ENCODE measurements at regions not wholly inside any gene's neighbourhood (a gene's known extent, or its start where the extent isn't known, plus 50 kb on each side); places are given as distances from the start of the nearest gene placed in this dataset.

DNA sequence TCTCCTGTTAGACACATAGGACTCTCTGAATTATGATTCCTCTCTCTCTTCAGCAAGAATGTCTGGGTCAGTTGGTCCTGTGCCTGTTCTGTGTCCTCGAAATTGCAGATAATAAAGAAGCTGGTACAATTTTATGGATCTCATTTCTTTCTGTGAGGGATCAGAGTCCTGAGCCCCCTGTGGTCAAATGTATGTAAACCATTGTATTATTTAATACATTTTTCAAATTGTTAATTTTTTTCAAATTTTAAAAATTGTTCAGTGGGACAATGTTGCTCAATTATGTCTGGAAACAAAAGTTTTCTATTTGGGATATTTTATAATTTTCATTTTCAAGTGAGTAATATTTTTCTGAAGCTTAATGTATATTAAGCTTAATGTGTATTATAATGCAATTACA lies 513.5 kb downstream of the CCER1 start:
- no peaks in the 10 kb centered on the region for H3K4me1 Mint-ChIP-seq (ENCODE audit: low read depth, unreplicated experiment)
- TF ChIP-seq, protein P1, sequence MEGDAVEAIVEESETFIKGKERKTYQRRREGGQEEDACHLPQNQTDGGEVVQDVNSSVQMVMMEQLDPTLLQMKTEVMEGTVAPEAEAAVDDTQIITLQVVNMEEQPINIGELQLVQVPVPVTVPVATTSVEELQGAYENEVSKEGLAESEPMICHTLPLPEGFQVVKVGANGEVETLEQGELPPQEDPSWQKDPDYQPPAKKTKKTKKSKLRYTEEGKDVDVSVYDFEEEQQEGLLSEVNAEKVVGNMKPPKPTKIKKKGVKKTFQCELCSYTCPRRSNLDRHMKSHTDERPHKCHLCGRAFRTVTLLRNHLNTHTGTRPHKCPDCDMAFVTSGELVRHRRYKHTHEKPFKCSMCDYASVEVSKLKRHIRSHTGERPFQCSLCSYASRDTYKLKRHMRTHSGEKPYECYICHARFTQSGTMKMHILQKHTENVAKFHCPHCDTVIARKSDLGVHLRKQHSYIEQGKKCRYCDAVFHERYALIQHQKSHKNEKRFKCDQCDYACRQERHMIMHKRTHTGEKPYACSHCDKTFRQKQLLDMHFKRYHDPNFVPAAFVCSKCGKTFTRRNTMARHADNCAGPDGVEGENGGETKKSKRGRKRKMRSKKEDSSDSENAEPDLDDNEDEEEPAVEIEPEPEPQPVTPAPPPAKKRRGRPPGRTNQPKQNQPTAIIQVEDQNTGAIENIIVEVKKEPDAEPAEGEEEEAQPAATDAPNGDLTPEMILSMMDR (IDR thresholded peaks at IDR 0.05; ENCODE audit: unreplicated experiment) = no peak
- BruUV-seq (replicated peaks) = no TSS peak

DNA sequence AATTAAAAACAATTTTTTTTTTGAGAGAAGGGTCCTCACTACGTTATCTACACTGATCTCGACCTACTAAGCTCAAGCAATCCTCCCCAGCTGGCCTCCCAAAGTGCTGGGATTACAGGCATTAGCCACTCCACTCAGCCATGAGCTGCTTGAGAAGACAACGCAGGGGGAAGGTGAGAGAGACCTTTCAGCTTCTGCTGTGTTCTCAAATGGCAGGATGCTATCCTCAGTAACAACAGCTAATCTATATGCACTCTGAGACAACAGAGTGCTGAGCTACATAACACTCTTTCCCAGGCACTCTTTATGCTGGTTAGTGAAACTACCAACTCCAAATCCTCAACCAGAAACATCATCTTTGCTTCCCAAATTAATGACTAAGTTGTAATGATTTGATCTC lies 526.1 kb downstream of the CCER1 start:
- H3K4me1 Mint-ChIP-seq (ENCODE audit: low read depth, unreplicated experiment) = no peaks in the 10 kb centered on the region
- intact Hi-C loops (cut with micrococcal nuclease; ENCODE audit: unreplicated experiment) = no loop called here
- no peaks in the 10 kb centered on the region for H3K27me3 Mint-ChIP-seq (ENCODE audit: unreplicated experiment)
- H3K36me3 Mint-ChIP-seq (ENCODE audit: insufficient read depth, unreplicated experiment) = no peaks in the 10 kb centered on the region
- no peak overlapping the region for H3K27ac Mint-ChIP-seq (ENCODE audit: unreplicated experiment)
- peaks cover 15% of the 10 kb centered on the region for H3K9me3 Mint-ChIP-seq (ENCODE audit: low read depth, unreplicated experiment)
- CTCF ChIA-PET = no interaction called here
- DNase-seq = no peak
- no peak overlapping the region for H3K4me3 Mint-ChIP-seq (ENCODE audit: low read depth, unreplicated experiment)
- BruUV-seq (replicated peaks) = no TSS peak
- TF ChIP-seq, protein P1 (IDR thresholded peaks at IDR 0.05; ENCODE audit: unreplicated experiment) = no peak

More for the DNA sequence above, 513.5 kb downstream of the CCER1 start:
- CTCF ChIA-PET = no interaction called here
- H3K27me3 Mint-ChIP-seq (ENCODE audit: unreplicated experiment) = no peaks in the 10 kb centered on the region
- DNase-seq = no peak
- no peaks in the 10 kb centered on the region for H3K36me3 Mint-ChIP-seq (ENCODE audit: insufficient read depth, unreplicated experiment)
- H3K9me3 Mint-ChIP-seq (ENCODE audit: low read depth, unreplicated experiment) = peaks cover 20% of the 10 kb centered on the region
- no peak overlapping the region for H3K27ac Mint-ChIP-seq (ENCODE audit: unreplicated experiment)
- intact Hi-C loops (cut with micrococcal nuclease; ENCODE audit: unreplicated experiment) = no loop called here
- H3K4me3 Mint-ChIP-seq (ENCODE audit: low read depth, unreplicated experiment) = no peak overlapping the region

DNA sequence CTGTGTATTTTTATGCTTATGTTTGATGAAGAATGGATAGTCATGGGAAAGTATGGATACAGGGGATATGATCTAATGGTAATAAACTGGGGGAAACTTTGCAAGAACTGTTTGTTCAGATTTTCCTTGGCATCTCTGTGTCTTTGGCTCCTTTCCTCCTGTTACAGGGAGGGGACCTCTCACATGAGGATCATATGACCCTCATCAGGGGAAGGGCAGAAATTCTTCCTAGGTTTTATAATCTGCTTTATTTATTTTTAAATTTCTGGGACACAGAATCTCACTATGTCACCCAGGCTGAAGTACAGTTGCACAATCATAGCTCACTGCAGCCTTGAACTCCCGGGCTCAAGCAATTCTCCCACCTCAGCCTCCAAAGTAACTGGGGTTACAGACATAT lies 526.5 kb downstream of the CCER1 start:
- TF ChIP-seq, protein P1 (IDR thresholded peaks at IDR 0.05; ENCODE audit: unreplicated experiment) = no peak
- Mint-ChIP-seq H3K36me3 (ENCODE audit: insufficient read depth, unreplicated experiment) (no peaks in the 10 kb centered on the region), H3K27ac (ENCODE audit: unreplicated experiment) (no peak overlapping the region), H3K27me3 (ENCODE audit: unreplicated experiment) (no peaks in the 10 kb centered on the region), H3K9me3 (ENCODE audit: low read depth, unreplicated experiment) (peaks cover 15% of the 10 kb centered on the region), H3K4me3 (ENCODE audit: low read depth, unreplicated experiment) (no peak overlapping the region), H3K4me1 (ENCODE audit: low read depth, unreplicated experiment) (no peaks in the 10 kb centered on the region)
- DNase-seq = no peak
- no TSS peak for BruUV-seq (replicated peaks)
- intact Hi-C loops (cut with micrococcal nuclease; ENCODE audit: unreplicated experiment) = no loop called here
- CTCF ChIA-PET = no interaction called here

DNA sequence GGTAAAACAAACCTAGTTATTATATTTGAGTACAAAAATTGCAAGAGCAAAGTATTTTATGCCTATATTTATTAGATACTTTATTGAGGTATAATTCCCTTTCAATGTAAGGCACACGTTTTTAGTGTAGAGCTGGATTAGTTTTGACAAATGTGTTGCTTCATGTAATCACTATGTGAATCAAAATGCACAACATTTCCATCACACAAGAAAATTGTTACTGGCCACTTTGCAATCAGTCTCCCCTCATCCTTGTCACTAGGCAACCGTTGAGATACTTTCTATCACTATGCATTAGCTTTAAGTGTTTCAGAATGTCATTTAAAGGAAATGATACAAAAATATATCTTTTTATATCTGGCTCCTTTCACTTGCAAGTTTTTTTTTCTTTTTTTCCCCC lies 531.0 kb downstream of the CCER1 start:
- DNase-seq = no peak
- Mint-ChIP-seq H3K27ac (ENCODE audit: unreplicated experiment) (no peak overlapping the region), H3K27me3 (ENCODE audit: unreplicated experiment) (no peaks in the 10 kb centered on the region), H3K4me1 (ENCODE audit: low read depth, unreplicated experiment) (no peaks in the 10 kb centered on the region), H3K36me3 (ENCODE audit: insufficient read depth, unreplicated experiment) (no peaks in the 10 kb centered on the region), H3K9me3 (ENCODE audit: low read depth, unreplicated experiment) (peaks cover 16% of the 10 kb centered on the region), H3K4me3 (ENCODE audit: low read depth, unreplicated experiment) (no peak overlapping the region)
- BruUV-seq (replicated peaks) = no TSS peak
- intact Hi-C loops (cut with micrococcal nuclease; ENCODE audit: unreplicated experiment) = no loop called here
- CTCF ChIA-PET = no interaction called here
- TF ChIP-seq, protein P1 (IDR thresholded peaks at IDR 0.05; ENCODE audit: unreplicated experiment) = no peak

DNA sequence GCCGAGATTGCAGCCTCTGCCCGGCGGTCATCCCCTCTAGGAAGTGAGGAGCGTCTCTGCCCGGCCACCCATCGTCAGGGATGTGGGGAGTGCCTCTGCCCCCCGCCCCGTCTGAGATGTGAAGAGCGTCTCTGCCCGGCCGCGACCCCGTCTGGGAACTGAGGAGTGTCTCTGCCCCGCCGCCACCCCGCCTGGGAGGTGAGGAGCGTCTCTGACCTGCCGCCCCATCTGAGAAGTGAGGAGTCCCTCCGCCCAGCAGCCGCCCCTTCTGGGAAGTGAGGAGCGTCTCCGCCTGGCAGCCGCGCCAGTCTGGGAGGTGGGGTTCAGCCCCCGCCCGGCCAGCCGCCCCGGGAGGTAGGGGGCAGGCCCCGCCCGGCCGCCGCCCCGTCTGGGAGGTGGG lies 544.0 kb downstream of the CCER1 start:
- Mint-ChIP-seq H3K9me3 (ENCODE audit: low read depth, unreplicated experiment) (peaks cover 9% of the 10 kb centered on the region), H3K27me3 (ENCODE audit: unreplicated experiment) (no peaks in the 10 kb centered on the region), H3K36me3 (ENCODE audit: insufficient read depth, unreplicated experiment) (no peaks in the 10 kb centered on the region), H3K27ac (ENCODE audit: unreplicated experiment) (no peak overlapping the region), H3K4me1 (ENCODE audit: low read depth, unreplicated experiment) (no peaks in the 10 kb centered on the region), H3K4me3 (ENCODE audit: low read depth, unreplicated experiment) (no peak overlapping the region)
- DNase-seq = no peak
- CTCF ChIA-PET = no interaction called here
- intact Hi-C loops (cut with micrococcal nuclease; ENCODE audit: unreplicated experiment) = no loop called here
- TF ChIP-seq, protein P1 (IDR thresholded peaks at IDR 0.05; ENCODE audit: unreplicated experiment) = no peak
- BruUV-seq (replicated peaks) = no TSS peak
